Upper lobe of right lung (tissue), 1 donor: ENCODE measurements at regions not wholly inside any gene's neighbourhood (a gene's known extent, or its start where the extent isn't known, plus 50 kb on each side); places are given as distances from the start of the nearest gene placed in this dataset.

ENCODE experiments used
- ATAC-seq: fragments of 200-7000 bp; cut with Tn5 transposase; one replicate; pipeline ENCODE4 v1.9.1; 2020; ENCODE audit warnings: mild to moderate bottlenecking, moderate library complexity
- DNase-seq: peaks from one replicate; pipeline ENCODE4 v3.0.0-alpha.2; 2020
- H3K27ac ChIP-seq: fragments of 200-600 bp; one replicate; pipeline ENCODE4 v1.8.0; 2022
- H3K27me3 ChIP-seq: fragments of 200-600 bp; one replicate; pipeline ENCODE4 v1.8.0; 2022; ENCODE audit warnings: mild to moderate bottlenecking
- H3K36me3 ChIP-seq: fragments of 200-600 bp; one replicate; pipeline ENCODE4 v1.8.0; 2022
- H3K4me1 ChIP-seq: fragments of 200-600 bp; one replicate; pipeline ENCODE4 v1.8.0; 2022
- H3K4me3 ChIP-seq: fragments of 200-600 bp; one replicate; pipeline ENCODE4 v1.8.0; 2022; ENCODE audit warnings: mild to moderate bottlenecking
- H3K9me3 ChIP-seq: fragments of 200-600 bp; one replicate; pipeline ENCODE4 v1.8.0; 2022
- CTCF ChIP-seq: fragments of 200-600 bp; IDR thresholded peaks from one replicate; pipeline ENCODE4 v1.8.0; 2022; ENCODE audit warnings: antibody characterized with exemption
- intact Hi-C: fragments of 100-400 bp; cut with DNase I; formaldehyde crosslinking; loops from one replicate; pipeline ENCODE4 v1.11.0; 2022
- donor health status: DM: no; HTN: yes; CAD: no; lungs with severe emphysema.

GRCh38 chr2:226121046-226121738, 678.4 kb downstream of the IRS1 start:
- Histone ChIP-seq H3K4me3 (no peak overlapping the region), H3K36me3 (no peaks in the 10 kb centered on the region), H3K4me1 (peaks cover 23% of the 10 kb centered on the region), H3K9me3 (no peaks in the 10 kb centered on the region), H3K27ac (no peak overlapping the region), H3K27me3 (no peaks in the 10 kb centered on the region)
- no peak for ATAC-seq
- no peak for TF ChIP-seq CTCF
- intact Hi-C loops = no loop called here
- DNase-seq = no peak

GRCh38 chr2:226118471-226119429, 680.9 kb downstream of the IRS1 start:
- ATAC-seq (peak; percentile 82), DNase-seq (no peak)
- no peak for TF ChIP-seq CTCF
- peak overlapping the region; percentile 33 for H3K27ac ChIP-seq
- no peaks in the 10 kb centered on the region for H3K27me3 ChIP-seq
- H3K36me3 ChIP-seq = no peaks in the 10 kb centered on the region
- peak overlapping the region; percentile 19 for H3K4me3 ChIP-seq
- no peaks in the 10 kb centered on the region for H3K9me3 ChIP-seq
- intact Hi-C loops = no loop called here
- H3K4me1 ChIP-seq = peaks cover 16% of the 10 kb centered on the region

GRCh38 chr2:226117510-226118065, 682.0 kb downstream of the IRS1 start:
- Histone ChIP-seq H3K36me3 (no peaks in the 10 kb centered on the region), H3K27ac (peak overlapping the region; percentile 33), H3K27me3 (no peaks in the 10 kb centered on the region), H3K9me3 (no peaks in the 10 kb centered on the region), H3K4me3 (no peak overlapping the region), H3K4me1 (peaks cover 6% of the 10 kb centered on the region)
- DNase-seq (no peak), ATAC-seq (no peak)
- intact Hi-C loops = no loop called here
- TF ChIP-seq CTCF = no peak

GRCh38 chr2:226116346-226116745, 683.3 kb downstream of the IRS1 start:
- Histone ChIP-seq H3K4me1 (no peaks in the 10 kb centered on the region), H3K27ac (no peak overlapping the region), H3K9me3 (no peaks in the 10 kb centered on the region), H3K4me3 (no peak overlapping the region), H3K36me3 (no peaks in the 10 kb centered on the region), H3K27me3 (no peaks in the 10 kb centered on the region)
- TF ChIP-seq CTCF = no peak
- ATAC-seq (no peak), DNase-seq (no peak)
- intact Hi-C loops = no loop called here

GRCh38 chr2:226115832-226116200, 683.8 kb downstream of the IRS1 start:
- Histone ChIP-seq H3K27me3 (no peaks in the 10 kb centered on the region), H3K27ac (no peak overlapping the region), H3K4me3 (no peak overlapping the region), H3K36me3 (no peaks in the 10 kb centered on the region), H3K4me1 (no peaks in the 10 kb centered on the region), H3K9me3 (no peaks in the 10 kb centered on the region)
- intact Hi-C loops = no loop called here
- DNase-seq (no peak), ATAC-seq (no peak)
- TF ChIP-seq CTCF = no peak
